ENCODE measurements at regions not wholly inside any gene's neighbourhood (a gene's known extent, or its start where the extent isn't known, plus 50 kb on each side); places are given as distances from the start of the nearest gene placed in this dataset.
"Not testable (repeated sequence)": the region's sequence is repeated elsewhere in the genome, so short reads cannot be mapped to it uniquely, and the experiment has no call there.

- not testable (repeated sequence) for TF ChIP-seq CTCF (IDR thresholded peaks at IDR 0.05); PRDM15 (CRISPR knock-in tag; IDR thresholded peaks at IDR 0.05); ATF2 (CRISPR knock-in tag; IDR thresholded peaks at IDR 0.05; ENCODE audit: borderline replicate concordance, low read depth); TP53 (CRISPR knock-in tag; IDR thresholded peaks at IDR 0.05)
Measured at GRCh38 chr5:62777081-62777480, 198.5 kb downstream of the LRRC70 start.
